AG09319 (cell line): ENCODE measurements at regions not wholly inside any gene's neighbourhood (a gene's known extent, or its start where the extent isn't known, plus 50 kb on each side); places are given as distances from the start of the nearest gene placed in this dataset.

Experiments used
- DNase-seq: peaks from one replicate; pipeline ENCODE4 v3.0.0-alpha.2; 2010; ENCODE audit warnings: low read depth; ENCODE audit errors: extremely low read depth
- CTCF ChIP-seq: IDR thresholded peaks from 2 replicates; pipeline ENCODE4 v1.5.1; 2011; ENCODE audit warnings: low read depth, mild to moderate bottlenecking, inconsistent platforms, low read length, moderate library complexity

- TF ChIP-seq CTCF, result no peak
- no peak for DNase-seq
Observed at GRCh38 chr18:27621236-27621890, 436.3 kb upstream of the CHST9 start.

- no peak for DNase-seq
- no peak for TF ChIP-seq CTCF
Observed at GRCh38 chr18:27619906-27620305, 434.8 kb upstream of the CHST9 start.

GRCh38 chr18:27619090-27619772 lies 434.1 kb upstream of the CHST9 start:
- TF ChIP-seq CTCF, result no peak
- DNase-seq, result no peak

- DNase-seq, result no peak
- no peak for TF ChIP-seq CTCF
Observed at GRCh38 chr18:27616324-27616723, 431.2 kb upstream of the CHST9 start.

GRCh38 chr18:27614951-27615844 lies 430.1 kb upstream of the CHST9 start:
- no peak for TF ChIP-seq CTCF
- DNase-seq, result no peak

GRCh38 chr18:27609221-27609620 lies 424.1 kb upstream of the CHST9 start:
- no peak for DNase-seq
- no peak for TF ChIP-seq CTCF

GRCh38 chr18:27608742-27609141 lies 423.6 kb upstream of the CHST9 start:
- TF ChIP-seq CTCF, result peak; percentile 40
- no peak for DNase-seq
